Esophagus squamous epithelium (tissue), 4 donors: ENCODE measurements at regions not wholly inside any gene's neighbourhood (a gene's known extent, or its start where the extent isn't known, plus 50 kb on each side); places are given as distances from the start of the nearest gene placed in this dataset.

Experiments
- POLR2A ChIP-seq, 4 donors: fragments of 450-650 bp; IDR thresholded peaks; one replicate each; pipeline ENCODE4 v1.6.1; 2017; ENCODE audit warnings: antibody characterized with exemption in 4 of 4, mild to moderate bottlenecking in 4 of 4, moderate library complexity in 3 of 4
- TF ChIP-seq, protein P1 (sequence below), 6 experiments: fragments of 450-650 bp in 4 of 6; fragments of 200-600 bp in 2 of 6; sonication (generic) in 2 of 6; IDR thresholded peaks; one replicate each; pipeline ENCODE4 v1.5.1; 2016 to 2019; ENCODE audit warnings: antibody characterized with exemption in 6 of 6, mild to moderate bottlenecking in 4 of 6, moderate library complexity in 4 of 6

DNA sequence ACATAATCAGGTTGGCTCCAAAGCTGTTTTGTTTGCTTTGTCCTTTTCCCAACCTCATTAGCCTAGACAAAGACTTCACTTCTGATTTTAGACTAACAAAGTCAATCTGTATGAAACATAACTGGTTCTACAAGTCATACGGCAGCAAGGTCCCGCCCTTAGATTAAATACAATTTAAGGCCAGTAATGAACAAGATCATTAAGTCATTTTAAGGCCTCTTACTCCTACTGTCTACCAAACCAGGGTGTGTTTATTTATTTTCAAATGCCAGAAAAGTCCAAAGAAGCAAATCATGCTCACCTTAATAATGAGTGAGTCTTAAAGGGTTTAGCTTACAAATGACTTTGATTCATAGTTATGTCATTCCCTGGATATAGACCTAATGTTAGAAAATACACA is 148.4 kb upstream of the ACVR2A start:
- TF ChIP-seq POLR2A (IDR thresholded peaks at IDR 0.05), result no peak
- TF ChIP-seq, protein P1, sequence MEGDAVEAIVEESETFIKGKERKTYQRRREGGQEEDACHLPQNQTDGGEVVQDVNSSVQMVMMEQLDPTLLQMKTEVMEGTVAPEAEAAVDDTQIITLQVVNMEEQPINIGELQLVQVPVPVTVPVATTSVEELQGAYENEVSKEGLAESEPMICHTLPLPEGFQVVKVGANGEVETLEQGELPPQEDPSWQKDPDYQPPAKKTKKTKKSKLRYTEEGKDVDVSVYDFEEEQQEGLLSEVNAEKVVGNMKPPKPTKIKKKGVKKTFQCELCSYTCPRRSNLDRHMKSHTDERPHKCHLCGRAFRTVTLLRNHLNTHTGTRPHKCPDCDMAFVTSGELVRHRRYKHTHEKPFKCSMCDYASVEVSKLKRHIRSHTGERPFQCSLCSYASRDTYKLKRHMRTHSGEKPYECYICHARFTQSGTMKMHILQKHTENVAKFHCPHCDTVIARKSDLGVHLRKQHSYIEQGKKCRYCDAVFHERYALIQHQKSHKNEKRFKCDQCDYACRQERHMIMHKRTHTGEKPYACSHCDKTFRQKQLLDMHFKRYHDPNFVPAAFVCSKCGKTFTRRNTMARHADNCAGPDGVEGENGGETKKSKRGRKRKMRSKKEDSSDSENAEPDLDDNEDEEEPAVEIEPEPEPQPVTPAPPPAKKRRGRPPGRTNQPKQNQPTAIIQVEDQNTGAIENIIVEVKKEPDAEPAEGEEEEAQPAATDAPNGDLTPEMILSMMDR (IDR thresholded peaks at IDR 0.05), result no peak
